Heart right ventricle (tissue), 16 donors: ENCODE measurements at regions not wholly inside any gene's neighbourhood (a gene's known extent, or its start where the extent isn't known, plus 50 kb on each side); places are given as distances from the start of the nearest gene placed in this dataset.

Source experiments
- ATAC-seq, 8 donors: fragments of 200-7000 bp; cut with Tn5 transposase; one replicate each; pipeline ENCODE4 v1.9.1; 2020; ENCODE audit warnings: mild to moderate bottlenecking in 8 of 8, moderate library complexity in 8 of 8, moderate number of reproducible peaks in 1 of 8
- DNase-seq, 2 donors: peaks; one replicate each; pipeline ENCODE4 v3.0.0-alpha.2; 2020
- H3K27ac ChIP-seq, 10 donors: fragments of 200-600 bp; sonication (generic) in 2 of 10; one replicate each; pipeline versions ENCODE4 v1.5.0 to v1.8.0; 2020 to 2022; ENCODE audit warnings: mild to moderate bottlenecking in 3 of 10
- H3K27me3 ChIP-seq, 7 donors: fragments of 200-600 bp; one replicate each; pipeline ENCODE4 v1.8.0; 2021 to 2022; ENCODE audit warnings: mild to moderate bottlenecking in 2 of 7
- H3K36me3 ChIP-seq, 9 donors: fragments of 200-600 bp; sonication (generic) in 1 of 9; one replicate each; pipeline versions ENCODE4 v1.5.0 to v1.8.0; 2020 to 2022; ENCODE audit warnings: mild to moderate bottlenecking in 2 of 9
- H3K4me1 ChIP-seq, 9 donors: fragments of 200-600 bp; sonication (generic) in 1 of 9; one replicate each; pipeline versions ENCODE4 v1.5.0 to v1.8.0; 2020 to 2022; ENCODE audit warnings: mild to moderate bottlenecking in 4 of 9
- H3K4me3 ChIP-seq, 10 donors: fragments of 200-600 bp; sonication (generic) in 2 of 10; one replicate each; pipeline versions ENCODE4 v1.5.0 to v1.8.0; 2020 to 2022; ENCODE audit warnings: mild to moderate bottlenecking in 7 of 10, moderate library complexity in 2 of 10
- H3K9me3 ChIP-seq, 11 donors: fragments of 200-600 bp in 10 of 11; sonication (generic) in 2 of 11; one replicate each; pipeline versions ENCODE4 v1.5.0 to v1.8.0; 2013 to 2022; ENCODE audit warnings: mild to moderate bottlenecking in 2 of 11, control low read depth in 1 of 11, moderate library complexity in 1 of 11
- WGBS, 2 donors: extraction: QIAGEN DNeasy Blood & Tissue Kit; methylation state at CpG; one replicate each; pipeline ENCODE4 v1.1.7; 2013; ENCODE audit warnings: inconsistent platforms in 1 of 2; 5-methylcytosine and 5-hydroxymethylcytosine counted together
- intact Hi-C, 10 donors: fragments of 100-400 bp; cut with DNase I; formaldehyde crosslinking; loops; one replicate each; pipeline versions ENCODE4 v1.11.1 to v1.14.2; 2022
- TF ChIP-seq, protein P1 (sequence below), 9 donors: fragments of 200-600 bp; sonication (generic) in 2 of 9; IDR thresholded peaks; one replicate each; pipeline versions ENCODE4 v1.5.0 to v1.8.0; 2021 to 2022; ENCODE audit warnings: antibody characterized with exemption in 9 of 9, mild to moderate bottlenecking in 5 of 9, moderate library complexity in 1 of 9
- donor health status: Arrhythmogenic right ventricular cardiomyopathy.
- donor health status: ischemic (EF 13 %, LVEDD 7.1; RV severe dilation, severe dysfunction).
- donor health status: healthy with polysubstance abuse.
- donor health status: DM: no; HTN: yes; CAD: no.
- donor health status: DM: no; HTN: no; CAD: no.
- donor health status: ischemic (EF 25% LVEDD 6.9; RV normal size, moderate dysfunction).
- donor health status: ischemic (EF 25% LVEDD 5.7; RV mildly dilated, moderate dysfunction).
- donor health status: healthy.
- donor health status: DM: yes; HTN: yes; CAD: no.
- donor health status: Ischemic cardiomyopathy.
- donor health status: ischemic (EF 35%, LVEDD 5.7; RV mildly dilated, moderate dysfunction).
- donor health status: nonischemic (EF 11% LVEDD 7.7; RV severe dilation, severe dysfunction).
- donor health status: DM: yes; HTN: yes; CAD: no.
- donor health status: PGD.
- donor health status: ischemic (EF 29% LVEDD 5.4; RV normal size, mild dysfunction).
- donor health status: nonischemic (EF 23%, LVEDD 6.1; RV moderate dilation, normal function).

GRCh38 chr1:218867066-218867465 is 306.6 kb upstream of the LYPLAL1 start:
- H3K9me3 ChIP-seq, result peaks cover 0 to 3% (median 0%) of the 10 kb centered on the region in 11 donors
- H3K4me3 ChIP-seq, result no peak overlapping the region
- DNase-seq (no peak), ATAC-seq (no peak)
- no peaks in the 10 kb centered on the region for H3K27me3 ChIP-seq
- TF ChIP-seq, protein P1, sequence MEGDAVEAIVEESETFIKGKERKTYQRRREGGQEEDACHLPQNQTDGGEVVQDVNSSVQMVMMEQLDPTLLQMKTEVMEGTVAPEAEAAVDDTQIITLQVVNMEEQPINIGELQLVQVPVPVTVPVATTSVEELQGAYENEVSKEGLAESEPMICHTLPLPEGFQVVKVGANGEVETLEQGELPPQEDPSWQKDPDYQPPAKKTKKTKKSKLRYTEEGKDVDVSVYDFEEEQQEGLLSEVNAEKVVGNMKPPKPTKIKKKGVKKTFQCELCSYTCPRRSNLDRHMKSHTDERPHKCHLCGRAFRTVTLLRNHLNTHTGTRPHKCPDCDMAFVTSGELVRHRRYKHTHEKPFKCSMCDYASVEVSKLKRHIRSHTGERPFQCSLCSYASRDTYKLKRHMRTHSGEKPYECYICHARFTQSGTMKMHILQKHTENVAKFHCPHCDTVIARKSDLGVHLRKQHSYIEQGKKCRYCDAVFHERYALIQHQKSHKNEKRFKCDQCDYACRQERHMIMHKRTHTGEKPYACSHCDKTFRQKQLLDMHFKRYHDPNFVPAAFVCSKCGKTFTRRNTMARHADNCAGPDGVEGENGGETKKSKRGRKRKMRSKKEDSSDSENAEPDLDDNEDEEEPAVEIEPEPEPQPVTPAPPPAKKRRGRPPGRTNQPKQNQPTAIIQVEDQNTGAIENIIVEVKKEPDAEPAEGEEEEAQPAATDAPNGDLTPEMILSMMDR (IDR thresholded peaks at IDR 0.05), result no peak
- 57 to 62% methylated on average over 3 of the region's 3 CpGs for WGBS, 2 donors
- H3K27ac ChIP-seq, result no peak overlapping the region
- intact Hi-C loops, result no loop called here
- no peaks in the 10 kb centered on the region for H3K36me3 ChIP-seq
- no peaks in the 10 kb centered on the region for H3K4me1 ChIP-seq

DNA sequence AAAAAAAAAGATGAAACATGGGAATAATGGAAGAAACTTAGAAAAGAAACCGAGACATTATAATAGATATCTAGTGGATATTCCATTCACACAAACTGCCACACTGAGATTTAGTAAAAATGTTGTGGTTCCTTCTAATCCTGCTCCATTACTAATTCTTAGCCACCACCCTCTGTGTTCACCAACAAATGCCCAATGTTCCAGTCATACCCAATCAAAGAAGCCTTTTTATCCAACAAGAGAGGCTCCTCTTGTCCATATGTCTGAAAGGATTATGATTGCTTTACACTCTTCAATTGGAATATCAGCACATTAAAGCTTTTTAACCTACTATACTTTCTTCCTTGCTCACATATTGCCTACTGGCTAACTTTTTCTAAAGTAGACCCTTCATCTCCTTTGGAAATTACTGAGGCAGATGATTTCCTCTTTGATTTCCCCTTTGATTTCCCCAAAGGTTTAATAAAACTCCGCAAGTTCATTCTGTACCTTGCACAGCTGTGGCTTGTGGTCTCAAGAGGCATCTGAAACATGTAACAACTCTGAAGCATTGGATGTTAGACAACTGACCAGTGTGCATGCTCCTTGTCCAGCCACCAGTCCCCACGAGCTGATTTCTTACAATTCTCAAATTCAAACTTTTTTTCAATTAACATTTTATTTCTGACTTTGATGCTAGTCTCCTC is 305.6 kb upstream of the LYPLAL1 start:
- WGBS, 2 donors, result 68 to 71% methylated on average over 3 of the region's 3 CpGs
- H3K36me3 ChIP-seq, result no peaks in the 10 kb centered on the region
- TF ChIP-seq, protein P1 (IDR thresholded peaks at IDR 0.05), result no peak
- ATAC-seq (peak in 2 of 8 donors; percentile 55 to 57), DNase-seq (no peak)
- H3K4me1 ChIP-seq, result no peaks in the 10 kb centered on the region
- intact Hi-C loops, result no loop called here
- peaks cover 0 to 3% (median 0%) of the 10 kb centered on the region in 11 donors for H3K9me3 ChIP-seq
- no peak overlapping the region for H3K4me3 ChIP-seq
- H3K27me3 ChIP-seq, result no peaks in the 10 kb centered on the region
- no peak overlapping the region for H3K27ac ChIP-seq

DNA sequence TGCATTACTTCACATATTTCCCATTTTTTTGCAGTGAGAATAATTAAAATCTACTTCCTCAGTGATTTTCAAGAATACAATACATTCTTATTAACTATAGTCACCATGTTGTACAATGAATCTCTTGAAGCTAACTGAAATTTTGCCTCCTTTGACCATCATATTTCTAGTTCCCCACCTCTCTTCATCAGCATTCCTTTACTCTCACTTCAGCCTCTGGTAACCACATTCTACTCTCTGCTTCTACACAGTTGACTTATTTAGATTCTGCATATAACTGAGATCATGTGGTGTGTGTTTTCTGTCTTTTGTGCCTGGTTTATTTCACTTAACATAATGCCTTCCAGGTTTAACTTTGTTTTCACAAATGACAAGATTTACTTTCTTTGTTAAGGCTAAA is 304.4 kb upstream of the LYPLAL1 start:
- DNase-seq (no peak), ATAC-seq (no peak)
- Histone ChIP-seq H3K27me3 (no peaks in the 10 kb centered on the region), H3K9me3 (peaks cover 0 to 3% (median 0%) of the 10 kb centered on the region in 11 donors), H3K4me3 (no peak overlapping the region), H3K4me1 (no peaks in the 10 kb centered on the region), H3K36me3 (no peaks in the 10 kb centered on the region), H3K27ac (no peak overlapping the region)
- TF ChIP-seq, protein P1 (IDR thresholded peaks at IDR 0.05), result no peak
- intact Hi-C loops, result no loop called here

GRCh38 chr1:218872026-218872425 is 301.7 kb upstream of the LYPLAL1 start:
- intact Hi-C loops, result no loop called here
- H3K4me1 ChIP-seq, result no peaks in the 10 kb centered on the region
- H3K36me3 ChIP-seq, result no peaks in the 10 kb centered on the region
- H3K9me3 ChIP-seq, result peaks cover 0 to 3% (median 0%) of the 10 kb centered on the region in 11 donors
- ATAC-seq (no peak), DNase-seq (no peak)
- TF ChIP-seq, protein P1 (IDR thresholded peaks at IDR 0.05), result no peak
- no peak overlapping the region for H3K4me3 ChIP-seq
- H3K27ac ChIP-seq, result no peak overlapping the region
- 56 to 58% methylated on average over 4 of the region's 4 CpGs for WGBS, 2 donors
- H3K27me3 ChIP-seq, result no peaks in the 10 kb centered on the region
